ENCODE measurements at regions not wholly inside any gene's neighbourhood (a gene's known extent, or its start where the extent isn't known, plus 50 kb on each side); places are given as distances from the start of the nearest gene placed in this dataset.

GRCh38 chr18:41579185-41579584, 375.8 kb upstream of the PIK3C3 start:
- Mint-ChIP-seq H3K9me3 (no peaks in the 10 kb centered on the region), H3K4me1 (peaks cover 13% of the 10 kb centered on the region), H3K36me3 (ENCODE audit: low read depth) (no peaks in the 10 kb centered on the region), H3K4me3 (no peak overlapping the region), H3K27me3 (ENCODE audit: insufficient read depth, low read depth, poor library complexity) (no peaks in the 10 kb centered on the region), H3K27ac (no peak overlapping the region)
- no peaks in the 10 kb centered on the region for H4K20me1 ChIP-seq (replicated peaks; ENCODE audit: insufficient read depth)
- H3K9me2 ChIP-seq (ENCODE audit: insufficient read depth): peaks cover 17% of the 10 kb centered on the region
- no peak overlapping the region for H3K4me2 ChIP-seq
- H3K4me3 ChIP-seq: no peak overlapping the region
- H3K27ac ChIP-seq (ENCODE audit: low read depth): no peak overlapping the region
- peaks cover 7% of the 10 kb centered on the region for H3K4me1 ChIP-seq (ENCODE audit: insufficient read depth)
- H2AFZ ChIP-seq: no peak overlapping the region
- H3F3A ChIP-seq (replicated peaks; ENCODE audit: low read depth): no peaks in the 10 kb centered on the region
- ATAC-seq (no peak), DNase-seq (ENCODE audit: low spot score) (no peak)
- no peak for TF ChIP-seq ETS1 (IDR thresholded peaks at IDR 0.05)
- TF ChIP-seq CREB1 (CRISPR knock-in tag; IDR thresholded peaks at IDR 0.05; ENCODE audit: low read depth): no peak
- no peak for TF ChIP-seq EZH2phosphoT487 (IDR thresholded peaks at IDR 0.05; ENCODE audit: unreplicated experiment)
- TF ChIP-seq REST (IDR thresholded peaks at IDR 0.05; ENCODE audit: unreplicated experiment): no peak
- TF ChIP-seq EZH2 (IDR thresholded peaks at IDR 0.05; ENCODE audit: low read depth, unreplicated experiment): no peak
- no peak for TF ChIP-seq JUNB (IDR thresholded peaks at IDR 0.05; ENCODE audit: unreplicated experiment)
- TF ChIP-seq STAT1 (IDR thresholded peaks at IDR 0.05; ENCODE audit: unreplicated experiment): no peak
- TF ChIP-seq POLR2AphosphoS5 (IDR thresholded peaks at IDR 0.05; ENCODE audit: low read depth): no peak
- no peak for TF ChIP-seq ZNF462 (CRISPR knock-in tag; IDR thresholded peaks at IDR 0.05)
- no peak for TF ChIP-seq NANOG (IDR thresholded peaks at IDR 0.05; ENCODE audit: borderline replicate concordance)
- TF ChIP-seq ZNF331 (CRISPR knock-in tag; IDR thresholded peaks at IDR 0.05; ENCODE audit: low read depth): no peak
- no peak for TF ChIP-seq CTCF (conservative IDR thresholded peaks at IDR 0.05; ENCODE audit: low read depth in 2 of 2)
- no peaks in the 10 kb centered on the region for H3K79me2 ChIP-seq (replicated peaks; ENCODE audit: insufficient read depth)
- no peaks in the 10 kb centered on the region for H3K36me3 ChIP-seq (ENCODE audit: insufficient read depth)
- no peaks in the 10 kb centered on the region for H3K27me3 ChIP-seq (ENCODE audit: insufficient read depth)

All from GM23338 (cell line).